A549 (cell line): ENCODE measurements at regions not wholly inside any gene's neighbourhood (a gene's known extent, or its start where the extent isn't known, plus 50 kb on each side); places are given as distances from the start of the nearest gene placed in this dataset.

Source experiments
- ATAC-seq, 2 experiments: fragments of 200-7000 bp in 1 of 2; fragments of >200 bp in 1 of 2; cut with Nextera tagmentation in 1 of 2; cut with Tn5 transposase in 1 of 2; 3 replicates each; pipeline versions ENCODE4 v1.8.0 to v1.9.1; 2018 to 2020; ENCODE audit warnings: mild to moderate bottlenecking in 1 of 2, moderate library complexity in 1 of 2
- CTCF ChIA-PET: fragments of 300-600 bp; sonication (Branson Sonifier 250); formaldehyde crosslinking; extraction: SDS; loops from one replicate; lab custom pipeline; 2021; ENCODE audit warnings: antibody characterized with exemption, inconsistent platforms; lab: Yijun Ruan, JAX
- POLR2A ChIA-PET: fragments of 350-600 bp; formaldehyde crosslinking; extraction: SDS; loops from one replicate; lab custom pipeline; 2021; ENCODE audit warnings: antibody characterized with exemption, inconsistent platforms; lab: Yijun Ruan, JAX
- DNase-seq, 2 experiments: peaks; one replicate each; pipeline versions ENCODE4 v3.0.0 to v3.0.0-alpha.2; 2011 to 2016; ENCODE audit warnings: low read depth in 1 of 2, low spot score in 1 of 2
- FAIRE-seq: peaks from 2 replicates; lab custom pipeline; 2011; peaks lifted over from hg19 to GRCh38; lab: Jason Lieb, UNC
- H3K27ac ChIP-seq, 2 experiments: fragments of >200 bp; sonication (Bioruptor Twin); formaldehyde crosslinking; 3 replicates each; pipeline ENCODE4 v1.5.1; 2016 to 2017
- H3K4me1 ChIP-seq: fragments of >200 bp; sonication (Bioruptor Twin); formaldehyde crosslinking; 3 replicates; pipeline ENCODE4 v1.6.1; 2016
- H3K4me2 ChIP-seq: fragments of >200 bp; sonication (Bioruptor Twin); formaldehyde crosslinking; 3 replicates; pipeline ENCODE4 v1.6.1; 2016
- H3K4me3 ChIP-seq: fragments of >200 bp; sonication (Bioruptor Twin); formaldehyde crosslinking; 3 replicates; pipeline ENCODE4 v1.5.1; 2016
- H3K9me3 ChIP-seq: fragments of >200 bp; sonication (Bioruptor Twin); formaldehyde crosslinking; 3 replicates; pipeline ENCODE4 v1.6.1; 2016
- ATOH8 ChIP-seq: fragments of 250-450 bp; sonication (Bioruptor Pico); IDR thresholded peaks from 2 replicates; pipeline ENCODE4 v1.5.0; 2020; ENCODE audit warnings: low read depth, mild to moderate bottlenecking, moderate library complexity
- BCL3 ChIP-seq: fragments of >200 bp; sonication (Bioruptor Twin); formaldehyde crosslinking; IDR thresholded peaks from 3 replicates; pipeline ENCODE4 v1.6.1; 2016
- BHLHE40 ChIP-seq: IDR thresholded peaks from 2 replicates; pipeline ENCODE4 v1.6.1; 2012; ENCODE audit warnings: low read depth, low read length, inconsistent platforms
- CEBPB ChIP-seq, 2 experiments: fragments of >200 bp in 1 of 2; sonication (Bioruptor Twin) in 1 of 2; formaldehyde crosslinking in 1 of 2; IDR thresholded peaks; 2 replicates each; pipeline ENCODE4 v1.6.1; 2012 to 2016
- EP300 ChIP-seq, 2 experiments: fragments of >200 bp; sonication (Bioruptor Twin); formaldehyde crosslinking; IDR thresholded peaks; 2 replicates in 1 of 2; 3 replicates in 1 of 2; pipeline ENCODE4 v1.6.1; 2016 to 2017
- FOSB ChIP-seq: fragments of 250-450 bp; sonication (Bioruptor Pico); IDR thresholded peaks from 2 replicates; pipeline ENCODE4 v1.5.0; 2020; ENCODE audit warnings: mild to moderate bottlenecking, moderate library complexity
- HES2 ChIP-seq: fragments of >200 bp; sonication (Bioruptor Twin); formaldehyde crosslinking; IDR thresholded peaks from 2 replicates; pipeline ENCODE4 v1.6.1; 2016
- HOXA7 ChIP-seq: fragments of 250-450 bp; sonication (Bioruptor Pico); IDR thresholded peaks from 2 replicates; pipeline ENCODE4 v1.5.0; 2020; ENCODE audit warnings: mild to moderate bottlenecking, moderate library complexity
- HOXB5 ChIP-seq: fragments of 250-450 bp; sonication (Bioruptor Pico); IDR thresholded peaks from 2 replicates; pipeline ENCODE4 v1.5.0; 2020; ENCODE audit warnings: mild to moderate bottlenecking, moderate library complexity
- MAFK ChIP-seq: fragments of 450-650 bp; IDR thresholded peaks from 2 replicates; pipeline ENCODE4 v1.6.1; 2014; ENCODE audit not compliant: partially characterized antibody
- MAX ChIP-seq: IDR thresholded peaks from 2 replicates; pipeline ENCODE4 v1.6.1; 2012
- MYC ChIP-seq: IDR thresholded peaks from 2 replicates; pipeline ENCODE4 v1.6.1; 2012; ENCODE audit warnings: mild to moderate bottlenecking, inconsistent platforms, low read length, improper control_type of control experiment, borderline replicate concordance
- POLR2A ChIP-seq: IDR thresholded peaks from 2 replicates; pipeline ENCODE4 v1.6.1; 2012; ENCODE audit warnings: mild to moderate bottlenecking, low read length
- RAD21 ChIP-seq, 2 experiments: fragments of >200 bp in 1 of 2; sonication (Bioruptor Twin) in 1 of 2; formaldehyde crosslinking in 1 of 2; IDR thresholded peaks in 1 of 2; conservative IDR thresholded peaks in 1 of 2; 2 replicates in 1 of 2; 3 replicates in 1 of 2; pipeline ENCODE4 v1.6.1; 2012 to 2018; ENCODE audit warnings: inconsistent platforms in 1 of 2
- REST ChIP-seq: fragments of 200-600 bp; sonication (generic); IDR thresholded peaks from 2 replicates; pipeline ENCODE4 v1.6.1; 2016; ENCODE audit warnings: antibody characterized with exemption, mild to moderate bottlenecking, moderate library complexity
- RFX5 ChIP-seq: fragments of 450-650 bp; IDR thresholded peaks from 2 replicates; pipeline ENCODE4 v1.7.1; 2014; ENCODE audit warnings: antibody characterized with exemption, mild to moderate bottlenecking, moderate library complexity
- ZNF302 ChIP-seq: fragments of 250-450 bp; sonication (Bioruptor Pico); IDR thresholded peaks from 2 replicates; pipeline ENCODE4 v1.9.0; 2021; ENCODE audit warnings: inconsistent platforms, mild to moderate bottlenecking, moderate library complexity
- WGBS: methylation state at CpG from one replicate; pipeline ENCODE4 v1.1.6; 2017; ENCODE audit errors: missing lambda C conversion rate; 5-methylcytosine and 5-hydroxymethylcytosine counted together

- POLR2A ChIA-PET, result no interaction called here
- no peak overlapping the region for H3K4me2 ChIP-seq
Measured at GRCh38 chr17:68790492-68790891, 164.7 kb downstream of the ABCA8 start.

GRCh38 chr17:68789203-68789962 lies 165.8 kb downstream of the ABCA8 start:
- Histone ChIP-seq H3K4me3 (no peak overlapping the region), H3K9me3 (peaks cover 5% of the 10 kb centered on the region; the same call in 1 of the 3 replicates), H3K4me2 (no peak overlapping the region), H3K27ac (no peak overlapping the region), H3K4me1 (peaks cover 26% of the 10 kb centered on the region)
- DNase-seq, result no peak
- TF ChIP-seq CEBPB (IDR thresholded peaks at IDR 0.05) (no peak), HES2 (no peak), ATOH8 (no peak), POLR2A (no peak), EP300 (IDR thresholded peaks at IDR 0.05) (no peak), RAD21 (conservative IDR thresholded peaks at IDR 0.05 in 1 of 2, IDR thresholded peaks at IDR 0.05 in 1 of 2) (no peak), BHLHE40 (no peak)
- ATAC-seq, result no peak
- FAIRE-seq, result no peak
- CTCF ChIA-PET, result interaction anchor here (0.9 to 11.8 kb wide), 3 partner anchors 12 to 446 kb away, joined by 3 to 128 read pairs (median 4); no protein-coding TSS in a partner anchor
- WGBS, result 42% methylated on average over 2 of the region's 2 CpGs
- POLR2A ChIA-PET, result no interaction called here

More at GRCh38 chr17:68790492-68790891, 164.7 kb downstream of the ABCA8 start:
- Histone ChIP-seq H3K27ac (no peak overlapping the region), H3K4me3 (no peak overlapping the region), H3K9me3 (peaks cover 6% of the 10 kb centered on the region; the same call in 1 of the 3 replicates), H3K4me1 (peaks cover 35% of the 10 kb centered on the region)
- ATAC-seq, result no peak
- CTCF ChIA-PET, result interaction anchor here (1.4 to 11.8 kb wide), 2 partner anchors 13 to 18 kb away, joined by 3 to 128 read pairs; no protein-coding TSS in a partner anchor
- no peak for TF ChIP-seq CEBPB (IDR thresholded peaks at IDR 0.05)
- TF ChIP-seq ZNF302 (CRISPR knock-in tag), result no peak
- no peak for TF ChIP-seq FOSB (CRISPR knock-in tag)
- no peak for TF ChIP-seq BCL3
- no peak for TF ChIP-seq MYC
- TF ChIP-seq HOXB5 (CRISPR knock-in tag), result no peak
- no peak for TF ChIP-seq RFX5
- TF ChIP-seq HOXA7 (CRISPR knock-in tag), result no peak
- no peak for TF ChIP-seq MAX
- TF ChIP-seq REST, result no peak
- no peak for TF ChIP-seq HES2
- no peak for TF ChIP-seq RAD21 (conservative IDR thresholded peaks at IDR 0.05 in 1 of 2, IDR thresholded peaks at IDR 0.05 in 1 of 2)
- no peak for TF ChIP-seq MAFK
- DNase-seq, result no peak
- 40% methylated on average over 3 of the region's 3 CpGs for WGBS
- no peak for FAIRE-seq
